GM11168 (cell line): ENCODE measurements at regions not wholly inside any gene's neighbourhood (a gene's known extent, or its start where the extent isn't known, plus 50 kb on each side); places are given as distances from the start of the nearest gene placed in this dataset.

Experiments used
- in situ Hi-C: fragments of 300-500 bp; cut with MboI; formaldehyde crosslinking; loops from one replicate; pipeline ENCODE4 v1.12.0; 2022; ENCODE audit warnings: low sequenced_read_pairs; ENCODE audit not compliant: unreplicated experiment

DNA sequence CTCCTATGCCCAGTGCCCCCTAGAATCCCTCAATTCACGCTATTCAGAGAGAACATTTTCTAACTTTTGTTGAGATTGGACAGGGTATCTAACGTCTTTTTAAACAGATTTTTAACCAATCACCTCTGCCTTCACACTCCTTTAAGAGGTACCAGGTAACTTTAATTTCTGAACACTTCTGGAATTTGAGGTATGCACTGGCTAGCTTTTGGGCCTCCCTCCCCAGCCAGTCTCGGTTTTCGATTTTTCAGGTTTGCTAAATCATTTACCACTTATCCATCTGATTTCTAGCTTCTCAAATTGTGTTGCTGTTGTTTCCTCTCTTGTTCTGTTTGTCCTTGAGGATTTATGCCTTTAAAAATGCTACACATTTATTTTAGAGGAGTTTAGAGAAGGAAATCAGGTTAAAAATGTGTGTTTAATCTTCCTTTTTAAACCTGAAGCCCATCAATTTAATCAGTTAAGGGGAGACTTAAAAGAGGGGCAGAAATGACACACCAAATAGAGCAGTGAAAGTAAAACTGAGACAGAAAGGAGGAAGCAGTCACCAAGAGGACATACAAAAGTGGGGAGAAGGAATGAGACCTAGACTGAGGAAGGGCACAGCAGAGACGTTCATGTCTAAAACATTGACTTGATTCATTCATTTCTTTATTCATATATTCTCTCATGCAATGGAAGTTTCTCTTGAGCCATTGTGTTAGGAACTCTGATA lies 139.6 kb upstream of the HTR2A start:
- in situ Hi-C loops: no loop called here

DNA sequence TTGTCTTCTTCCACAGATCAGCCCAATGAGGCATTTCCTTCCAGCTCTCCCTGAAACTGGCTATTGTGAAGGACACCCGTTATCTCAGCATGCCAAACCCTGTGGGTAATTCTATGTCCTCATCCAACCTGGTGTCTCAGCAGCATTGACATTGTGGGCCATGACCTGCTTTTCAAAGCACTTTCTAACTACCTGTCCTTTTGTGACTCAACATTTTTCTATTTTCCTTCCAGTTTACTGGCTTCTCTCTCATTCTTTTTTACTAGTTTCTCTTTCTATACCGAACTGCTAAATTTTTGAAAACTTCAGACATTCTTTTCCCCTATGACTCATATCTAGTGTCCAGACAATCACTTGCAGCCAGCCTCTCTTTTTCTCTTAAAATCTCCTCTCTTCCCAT lies 136.4 kb upstream of the HTR2A start:
- in situ Hi-C loops: no loop called here

DNA sequence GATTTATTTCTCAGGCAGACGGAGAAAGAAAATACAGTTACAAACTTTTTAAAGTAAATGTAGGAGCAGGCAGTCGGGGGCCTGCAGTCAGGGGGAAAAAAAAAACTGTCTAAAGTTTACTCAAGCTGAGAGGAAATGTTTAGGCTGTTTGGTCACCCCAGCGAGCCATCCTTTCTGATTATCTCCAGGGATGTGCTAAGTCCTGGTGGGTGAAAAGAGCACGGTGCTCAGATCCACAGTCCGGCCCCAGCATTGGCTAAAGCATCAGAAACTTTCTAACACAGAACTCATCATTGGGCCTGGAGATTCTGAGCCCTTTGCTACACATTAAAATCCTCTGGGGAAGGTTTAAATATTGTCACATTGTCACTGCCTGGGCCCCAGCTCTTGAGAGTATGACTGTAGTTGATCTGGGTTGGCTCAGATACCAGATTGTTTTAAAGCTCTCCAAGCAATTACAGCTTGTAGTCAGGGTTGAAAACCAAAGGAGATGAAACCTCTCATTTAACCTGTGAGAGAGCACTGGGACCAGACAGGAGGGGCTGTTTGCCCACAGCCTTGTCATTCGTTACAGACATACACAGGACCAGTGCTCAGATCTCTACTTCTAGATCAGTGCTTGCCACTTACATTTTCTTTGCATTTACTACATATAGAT lies 131.1 kb upstream of the HTR2A start:
- in situ Hi-C loops: no loop called here

DNA sequence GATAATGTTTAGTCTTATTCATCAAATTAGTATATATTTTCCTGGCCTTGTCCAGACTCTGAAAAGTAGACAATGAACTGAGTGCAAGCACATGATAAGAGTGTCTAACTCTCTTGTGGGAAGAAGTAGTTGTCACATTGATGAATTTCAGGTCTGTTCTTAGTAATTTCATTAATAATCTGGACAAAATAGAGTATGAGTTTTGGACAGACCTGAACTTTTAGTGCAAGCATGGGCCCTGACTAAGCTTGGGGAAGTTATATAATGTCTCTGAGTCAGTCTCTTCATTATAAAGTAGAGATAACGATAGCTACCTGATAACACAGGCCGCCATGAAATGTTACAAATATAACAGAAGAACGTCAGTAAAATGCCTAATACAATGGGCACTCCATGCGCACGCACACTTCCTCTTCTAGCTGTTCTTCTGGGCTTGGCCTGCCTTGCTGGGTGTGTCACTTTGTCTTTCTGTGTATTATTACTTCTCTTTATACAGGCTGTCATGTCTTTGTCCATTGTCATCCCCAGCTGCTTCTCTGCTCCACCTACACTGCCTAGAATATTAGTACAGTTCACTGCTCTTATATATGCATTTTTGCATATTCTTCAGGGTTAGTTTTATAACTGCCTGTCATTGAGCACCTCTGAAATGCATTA lies 129.1 kb upstream of the HTR2A start:
- in situ Hi-C loops: no loop called here

DNA sequence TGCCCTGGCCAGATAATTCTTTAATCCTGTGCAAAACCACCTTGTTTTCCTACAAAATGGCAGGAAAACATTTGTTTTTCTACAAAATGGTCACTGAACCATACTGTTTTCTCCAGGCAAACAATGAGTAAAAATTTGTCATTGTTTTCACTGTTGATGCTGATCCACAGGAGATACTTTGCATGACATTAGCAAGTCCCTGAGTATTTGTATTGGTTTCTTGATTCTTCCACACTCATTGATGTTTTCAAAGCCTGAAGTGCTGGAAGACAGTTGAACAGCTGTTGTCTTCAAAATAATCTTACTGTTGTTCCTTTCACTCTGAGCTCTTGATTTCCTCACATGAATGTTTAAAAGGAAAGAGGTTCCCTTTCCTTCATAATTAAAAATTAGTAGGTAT lies 123.1 kb upstream of the HTR2A start:
- in situ Hi-C loops: no loop called here

DNA sequence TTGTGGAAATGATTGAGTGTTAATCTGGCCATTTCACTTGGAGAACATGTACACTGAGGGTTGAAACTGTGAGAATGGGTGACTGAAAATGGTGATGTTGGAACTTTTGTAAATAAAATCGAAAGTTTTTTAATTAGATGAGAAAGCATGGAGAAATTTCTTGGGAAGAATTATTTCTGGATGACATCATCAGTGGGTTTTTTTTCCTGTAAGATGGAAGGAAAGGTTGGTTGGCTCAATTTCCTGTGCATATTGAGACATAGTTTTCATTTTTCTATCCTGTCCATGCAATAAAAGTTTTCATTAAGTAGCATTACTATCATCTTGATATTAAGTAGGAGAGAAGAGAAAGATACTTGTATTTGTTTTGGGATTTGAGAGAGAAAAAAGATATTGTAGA lies 120.6 kb upstream of the HTR2A start:
- in situ Hi-C loops: no loop called here

DNA sequence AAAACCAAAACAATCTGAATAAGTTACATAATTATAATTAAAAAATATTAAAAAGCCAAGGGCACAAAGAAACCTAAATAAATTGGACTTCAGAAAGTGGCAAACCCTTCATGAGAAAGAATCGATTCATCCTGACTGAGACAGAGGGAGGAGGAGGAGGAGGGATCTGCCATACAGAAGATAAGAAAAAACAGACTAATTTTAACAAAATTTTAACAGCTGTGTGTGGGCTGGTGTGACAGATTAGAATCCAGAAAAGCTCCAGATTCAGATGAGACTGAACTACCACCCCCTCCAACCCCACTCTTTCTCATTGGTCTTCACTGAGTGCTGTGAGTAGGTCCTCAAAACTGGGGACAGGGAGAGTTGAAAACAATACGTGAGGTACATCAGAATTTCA lies 111.5 kb upstream of the HTR2A start:
- in situ Hi-C loops: no loop called here

DNA sequence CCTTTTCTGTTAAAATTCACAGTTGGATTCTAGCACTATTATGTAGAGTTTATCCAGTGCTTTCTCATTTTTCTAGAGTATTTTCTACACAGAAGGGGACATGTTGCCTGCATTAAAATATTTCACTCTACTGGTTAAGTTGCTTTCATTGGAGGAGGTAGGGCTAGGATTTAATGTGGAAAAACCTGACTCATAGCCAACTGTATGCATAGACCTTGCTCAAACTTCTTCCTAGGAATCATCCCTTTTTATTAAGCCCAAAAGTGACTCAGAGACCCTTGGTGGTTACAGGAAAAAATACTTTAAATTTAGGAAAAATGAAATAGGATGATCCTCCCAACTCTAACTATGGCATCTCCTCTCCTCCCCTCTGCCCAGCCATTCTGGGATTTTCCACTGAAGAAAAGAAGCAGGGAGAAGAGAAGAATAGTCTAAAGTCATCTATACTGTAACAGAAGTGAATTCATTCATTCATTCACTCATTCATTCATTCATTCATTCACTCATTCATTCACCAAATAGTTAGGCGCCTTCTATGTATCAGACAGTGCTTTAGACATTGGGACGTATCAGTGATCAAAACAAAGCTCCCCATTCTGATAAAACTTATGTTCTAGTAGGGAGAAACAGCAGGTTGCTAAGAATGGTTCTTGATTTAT lies 109.0 kb upstream of the HTR2A start:
- in situ Hi-C loops: no loop called here

DNA sequence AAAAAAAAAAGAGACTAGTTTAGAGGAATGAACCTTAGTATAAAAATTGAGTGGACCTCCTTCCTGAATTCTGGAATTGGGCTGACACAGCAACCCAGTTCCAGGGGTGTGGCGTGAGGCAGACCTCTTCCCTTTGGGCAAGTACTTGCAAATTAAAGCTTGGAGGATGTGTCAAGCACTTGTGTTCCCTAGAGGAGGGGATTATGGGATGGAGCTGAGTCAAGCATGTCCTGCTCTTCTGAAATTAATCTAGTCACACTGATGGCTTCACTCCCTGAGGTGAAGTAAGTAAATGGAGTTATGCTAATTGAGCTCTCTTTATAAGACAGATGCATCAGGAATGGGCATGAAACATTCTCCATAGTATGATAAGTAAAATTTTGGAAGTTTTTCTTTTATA lies 107.7 kb upstream of the HTR2A start:
- in situ Hi-C loops: no loop called here

DNA sequence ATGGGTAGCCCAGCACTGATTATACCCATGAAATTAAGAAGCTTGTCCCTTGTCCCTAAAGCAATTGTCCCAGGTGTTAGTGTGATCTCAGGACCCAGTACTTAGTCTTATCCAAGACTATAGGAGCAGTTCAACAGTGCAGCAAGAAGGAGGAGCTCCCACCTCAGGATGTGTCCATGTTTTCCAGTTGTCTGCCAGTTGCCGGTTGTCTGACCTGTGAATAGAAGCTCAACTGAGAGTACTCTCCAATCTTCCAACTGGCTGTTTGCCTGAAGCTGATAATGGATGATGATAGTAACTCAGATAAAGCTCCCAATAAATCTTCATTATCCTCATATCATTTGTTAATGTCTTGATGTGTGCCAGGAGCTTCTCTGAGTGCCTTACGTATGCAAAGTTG lies 107.2 kb upstream of the HTR2A start:
- in situ Hi-C loops: no loop called here

DNA sequence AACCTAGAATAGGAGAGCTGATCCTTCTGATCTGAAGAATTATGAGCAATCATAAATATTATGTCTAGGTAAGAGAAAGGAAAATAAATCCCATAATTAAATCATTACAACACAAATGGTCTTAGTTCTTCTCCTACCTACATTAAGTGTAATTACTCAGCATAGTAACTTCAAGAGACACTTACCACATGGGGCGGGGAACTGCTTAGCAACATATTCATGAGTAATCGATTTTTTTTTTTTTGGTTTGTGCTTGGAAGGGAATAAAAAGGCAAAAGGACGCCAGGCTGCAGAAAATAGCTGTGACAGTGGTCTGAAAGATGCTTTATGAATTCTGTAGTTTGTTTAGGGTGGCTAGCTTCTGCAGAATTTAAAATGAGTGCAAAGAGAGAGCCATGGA lies 103.3 kb upstream of the HTR2A start:
- in situ Hi-C loops: no loop called here

DNA sequence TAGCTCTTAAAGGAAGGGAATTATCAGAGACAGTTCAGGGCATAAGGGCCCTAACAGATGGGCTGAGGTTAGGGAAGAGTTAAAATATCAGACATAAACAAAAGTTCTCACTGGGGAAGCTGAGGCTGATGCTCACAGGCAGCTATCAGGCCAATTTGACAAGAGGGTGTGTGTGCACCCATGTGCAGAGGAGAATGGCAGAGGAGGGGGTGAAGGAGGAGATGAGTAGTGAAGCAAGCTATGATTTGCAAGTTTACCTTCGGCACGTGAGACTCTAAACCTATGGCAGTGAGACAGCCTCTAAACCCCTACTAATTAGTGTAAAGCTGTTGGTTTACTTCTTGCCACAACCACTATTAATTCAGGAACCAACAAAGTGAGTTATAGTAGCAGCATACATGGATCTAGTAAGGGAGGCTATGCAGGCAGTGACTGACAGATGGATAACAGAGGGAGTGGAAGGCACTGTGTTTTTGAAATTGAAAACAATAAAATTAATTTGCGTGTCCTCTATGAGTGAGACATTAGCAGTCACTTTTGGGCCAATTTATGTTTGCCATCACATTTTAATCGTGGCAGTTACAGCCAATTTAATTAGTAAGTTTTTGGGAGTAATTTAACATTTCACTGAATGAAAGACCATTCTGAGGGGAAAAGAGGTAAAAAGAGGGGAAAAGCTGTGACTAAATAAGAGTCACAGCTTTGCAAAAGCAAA lies 99.6 kb upstream of the HTR2A start:
- in situ Hi-C loops: no loop called here

DNA sequence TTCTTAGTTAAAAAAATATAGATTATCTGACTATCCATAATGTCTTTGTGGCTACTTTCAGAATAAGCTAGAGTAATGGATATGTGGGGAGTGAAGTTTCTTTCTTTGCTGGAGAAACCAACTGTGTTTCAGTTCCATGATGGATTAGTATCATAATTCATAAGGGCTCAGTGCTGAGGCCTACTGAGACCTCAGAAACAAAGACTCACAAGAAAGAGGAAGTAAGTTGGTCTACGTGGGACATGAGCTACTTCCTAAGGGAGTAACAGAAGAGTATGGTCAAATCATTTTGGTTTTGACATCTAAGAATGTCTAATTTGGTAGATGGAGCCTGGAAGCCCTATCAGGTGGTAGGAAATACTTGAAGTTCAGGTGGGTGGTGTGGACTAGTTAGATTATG lies 99.0 kb upstream of the HTR2A start:
- in situ Hi-C loops: no loop called here

DNA sequence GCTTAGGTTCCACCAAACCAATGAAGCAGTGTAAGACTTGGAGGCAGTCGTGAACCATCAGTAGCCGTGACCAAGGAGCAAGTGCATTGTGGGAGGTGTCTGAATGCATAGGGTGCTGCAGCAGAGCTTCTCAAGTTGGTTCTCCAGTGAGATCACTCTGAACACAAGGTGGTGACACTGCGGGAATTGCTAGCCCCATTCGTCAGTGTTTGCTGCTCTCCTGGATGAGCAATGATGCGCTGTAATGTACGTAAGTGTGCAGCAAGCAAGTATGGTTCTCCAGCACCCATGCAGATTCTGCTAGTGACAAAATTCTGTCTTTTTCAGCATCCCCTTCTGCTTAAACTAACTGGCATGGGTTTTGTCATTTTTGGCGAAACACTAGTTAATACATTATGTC lies 97.6 kb upstream of the HTR2A start:
- in situ Hi-C loops: no loop called here

DNA sequence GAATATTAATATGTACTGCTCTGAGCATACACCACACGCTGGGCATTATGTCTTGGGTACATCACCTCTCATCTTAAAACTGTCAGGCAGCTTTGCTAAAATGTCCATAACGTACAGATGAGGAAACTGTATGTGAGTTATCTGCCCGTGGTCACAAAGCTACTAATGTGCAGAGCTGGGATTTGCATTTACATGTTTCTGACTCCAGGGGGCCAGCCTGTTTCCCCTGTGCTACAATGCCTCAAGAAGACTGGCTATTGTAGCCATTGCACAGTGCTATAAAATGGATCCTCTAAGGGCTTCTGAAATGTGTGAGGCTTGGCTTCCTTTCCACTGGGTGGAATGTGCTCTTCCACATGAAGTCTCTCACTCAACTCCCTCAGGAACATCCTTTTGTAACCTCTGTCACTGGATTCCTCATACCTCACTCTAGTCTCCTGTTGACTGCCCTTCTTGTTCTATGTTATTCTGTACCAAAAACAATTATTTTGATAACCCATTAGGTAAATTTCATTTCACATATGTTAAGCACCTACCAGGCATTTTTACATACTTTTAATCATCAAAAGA lies 95.6 kb upstream of the HTR2A start:
- in situ Hi-C loops: no loop called here

DNA sequence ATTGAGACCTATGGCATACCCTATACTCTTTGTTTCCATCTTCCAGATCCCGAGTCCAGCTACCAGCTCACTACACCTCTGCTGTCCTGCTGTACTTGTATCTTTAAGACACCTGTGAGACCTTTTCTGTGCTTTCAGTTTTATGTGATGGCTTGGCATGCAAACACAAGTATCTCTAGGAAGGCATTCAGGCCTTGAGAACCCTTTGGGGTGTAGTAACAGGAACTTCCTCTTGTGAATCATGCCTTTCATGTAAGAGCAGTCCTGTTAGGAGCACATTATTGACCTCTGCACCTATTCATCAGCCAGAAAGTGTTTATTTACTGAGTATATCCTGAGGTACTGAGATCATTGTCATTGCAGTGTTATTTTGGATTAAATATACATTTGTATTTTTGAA lies 87.0 kb upstream of the HTR2A start:
- in situ Hi-C loops: no loop called here

DNA sequence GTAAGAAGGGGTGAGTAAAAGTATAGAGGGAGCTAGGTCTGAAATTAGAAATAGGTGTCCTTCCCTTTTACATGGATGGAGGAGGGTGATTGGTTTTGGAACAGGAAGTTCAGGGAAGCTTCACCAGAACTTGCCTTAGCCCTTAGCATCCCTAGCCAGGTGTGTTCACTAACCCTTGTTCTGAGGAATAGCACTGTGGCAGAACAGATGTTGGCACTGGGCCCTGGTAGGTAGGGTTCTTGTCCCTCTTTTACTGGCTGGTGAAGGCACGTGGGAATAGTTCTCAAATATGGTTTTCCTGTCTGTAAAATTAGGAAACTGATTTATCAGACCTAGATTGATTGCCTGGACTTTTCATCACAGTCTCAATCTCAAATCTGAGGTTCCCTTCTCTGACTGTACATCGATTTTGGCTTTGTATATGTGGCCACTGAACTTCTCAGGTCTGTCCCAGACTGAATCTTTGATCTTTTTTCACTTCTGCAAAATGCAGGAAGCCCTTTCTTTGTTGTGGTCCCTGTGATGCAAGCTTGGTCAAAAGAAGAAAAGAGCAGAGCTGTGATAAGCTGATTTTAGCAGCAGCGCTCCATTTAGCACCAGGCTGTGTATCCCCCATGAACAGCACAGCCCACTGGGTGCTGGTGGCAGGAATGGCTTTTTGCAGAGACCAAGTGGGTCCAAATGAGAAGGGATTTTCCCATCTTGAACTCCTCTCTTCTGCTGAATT lies 86.2 kb upstream of the HTR2A start:
- in situ Hi-C loops: no loop called here

DNA sequence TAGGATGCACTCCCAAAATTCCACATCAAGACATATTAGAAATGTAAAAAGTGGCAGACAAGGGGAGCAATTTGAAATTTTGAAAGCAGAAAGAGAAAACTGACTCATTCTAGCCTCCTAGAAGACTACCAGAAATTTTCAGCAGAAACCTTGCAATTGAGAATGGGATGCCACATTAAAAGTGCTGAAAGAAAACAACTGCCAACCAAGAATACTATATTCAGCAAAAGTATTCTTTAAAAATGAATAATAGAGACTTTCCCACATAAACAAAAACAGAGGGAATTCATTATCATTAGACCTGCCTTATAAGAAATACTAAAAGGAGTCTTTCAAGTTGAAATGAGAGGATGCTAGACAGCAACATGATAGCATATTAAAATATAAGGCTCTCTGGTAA lies 78.3 kb upstream of the HTR2A start:
- in situ Hi-C loops: no loop called here

DNA sequence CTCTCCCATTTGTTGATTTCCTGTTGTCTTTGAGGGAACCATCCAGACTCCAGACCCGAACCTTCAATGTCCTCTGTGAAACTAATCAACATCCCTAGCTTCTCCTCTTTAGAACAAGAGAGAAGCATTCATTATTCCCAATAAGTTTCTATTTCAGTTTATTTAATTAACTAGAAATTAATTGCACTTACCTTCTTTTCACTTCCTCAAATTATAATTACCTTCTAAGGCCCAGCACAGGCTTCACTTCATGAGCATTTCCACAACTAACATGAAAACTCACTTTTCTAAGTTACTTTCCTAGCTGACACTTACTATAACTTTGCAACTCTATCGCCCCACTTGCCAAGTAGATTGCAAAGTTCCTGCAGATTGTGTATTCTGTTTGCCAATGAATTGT lies 71.6 kb upstream of the HTR2A start:
- in situ Hi-C loops: loop anchor here (10.0 kb wide), 1 partner anchor 186 kb away; no protein-coding TSS in a partner anchor
